ENCODE measurements at regions not wholly inside any gene's neighbourhood (a gene's known extent, or its start where the extent isn't known, plus 50 kb on each side); places are given as distances from the start of the nearest gene placed in this dataset.
"Not testable (repeated sequence)": the region's sequence is repeated elsewhere in the genome, so short reads cannot be mapped to it uniquely, and the experiment has no call there.

- no peak for DNase-seq
Measured at GRCh38 chr15:36008719-36009118, 462.8 kb upstream of the DPH6 start.

GRCh38 chr15:36024031-36024688 is 478.2 kb upstream of the DPH6 start:
- DNase-seq = no peak

GRCh38 chr15:36026627-36027283 is 480.8 kb upstream of the DPH6 start:
- no peak for DNase-seq

GRCh38 chr15:36029606-36030210 is 483.7 kb upstream of the DPH6 start:
- DNase-seq = no peak

GRCh38 chr15:36039996-36040572 is 494.1 kb upstream of the DPH6 start:
- DNase-seq = no peak

GRCh38 chr15:36047018-36047716 is 501.2 kb upstream of the DPH6 start:
- not testable (repeated sequence) for DNase-seq

GRCh38 chr15:36050899-36051298 is 504.9 kb upstream of the DPH6 start:
- DNase-seq = no peak

- not testable (repeated sequence) for DNase-seq
Measured at GRCh38 chr15:36052641-36053040, 506.7 kb upstream of the DPH6 start.

GRCh38 chr15:36053746-36054145 is 507.8 kb upstream of the DPH6 start:
- DNase-seq = no peak

GRCh38 chr15:36059596-36059995 is 513.6 kb upstream of the DPH6 start:
- no peak for DNase-seq

GRCh38 chr15:36062357-36062756 is 516.4 kb upstream of the DPH6 start:
- DNase-seq = no peak

- no peak for DNase-seq
Measured at GRCh38 chr15:36066757-36067156, 512.7 kb upstream of the CDIN1 start.

- DNase-seq = no peak
Measured at GRCh38 chr15:36067483-36068274, 511.7 kb upstream of the CDIN1 start.

- no peak for DNase-seq
Measured at GRCh38 chr15:36075333-36075732, 504.1 kb upstream of the CDIN1 start.

- no peak for DNase-seq
Measured at GRCh38 chr15:36079021-36079420, 500.4 kb upstream of the CDIN1 start.

GRCh38 chr15:36080759-36081158 is 498.7 kb upstream of the CDIN1 start:
- DNase-seq = no peak

- DNase-seq = no peak
Measured at GRCh38 chr15:36090286-36090946, 489.0 kb upstream of the CDIN1 start.

- DNase-seq = no peak
Measured at GRCh38 chr15:36106640-36107335, 472.6 kb upstream of the CDIN1 start.

GRCh38 chr15:36108541-36108940 is 470.9 kb upstream of the CDIN1 start:
- DNase-seq = no peak

GRCh38 chr15:36109943-36110658 is 469.3 kb upstream of the CDIN1 start:
- no peak for DNase-seq

GRCh38 chr15:36110659-36110993 is 468.8 kb upstream of the CDIN1 start:
- no peak for DNase-seq
